ENCODE measurements at regions not wholly inside any gene's neighbourhood (a gene's known extent, or its start where the extent isn't known, plus 50 kb on each side); places are given as distances from the start of the nearest gene placed in this dataset.

DNA sequence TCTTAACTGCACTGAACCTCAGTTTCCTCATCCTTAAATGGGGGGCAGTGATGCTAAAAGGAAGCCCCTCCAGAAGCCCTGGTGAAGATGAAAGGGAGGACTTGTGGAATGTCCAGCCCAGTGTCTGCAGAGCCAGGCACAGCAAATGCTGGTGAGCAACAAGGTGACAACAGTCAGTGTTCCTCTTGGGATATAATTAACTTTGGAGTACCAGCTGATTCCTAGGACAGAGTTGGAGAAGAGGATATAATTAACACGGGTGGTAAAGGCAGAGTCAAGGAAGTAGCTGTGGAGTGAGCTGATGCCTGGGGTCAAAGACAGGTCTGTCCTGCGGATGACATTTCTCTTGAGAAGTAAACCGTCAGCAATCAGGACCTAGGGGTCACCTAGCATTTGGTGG is 60.7 kb upstream of the MRPS6 start:
- no peak overlapping the region for H2AFZ ChIP-seq (ENCODE audit: low read depth, low read length)
- no peaks in the 10 kb centered on the region for H4K20me1 ChIP-seq (ENCODE audit: insufficient read depth)
- H3K79me2 ChIP-seq (replicated peaks; ENCODE audit: insufficient read depth, low read length): no peaks in the 10 kb centered on the region
- no peak for TF ChIP-seq RAD21 (conservative IDR thresholded peaks at IDR 0.05)
- TF ChIP-seq MXI1 (conservative IDR thresholded peaks at IDR 0.05; ENCODE audit: poor library complexity, severe bottlenecking): no peak
- TF ChIP-seq, protein P1, sequence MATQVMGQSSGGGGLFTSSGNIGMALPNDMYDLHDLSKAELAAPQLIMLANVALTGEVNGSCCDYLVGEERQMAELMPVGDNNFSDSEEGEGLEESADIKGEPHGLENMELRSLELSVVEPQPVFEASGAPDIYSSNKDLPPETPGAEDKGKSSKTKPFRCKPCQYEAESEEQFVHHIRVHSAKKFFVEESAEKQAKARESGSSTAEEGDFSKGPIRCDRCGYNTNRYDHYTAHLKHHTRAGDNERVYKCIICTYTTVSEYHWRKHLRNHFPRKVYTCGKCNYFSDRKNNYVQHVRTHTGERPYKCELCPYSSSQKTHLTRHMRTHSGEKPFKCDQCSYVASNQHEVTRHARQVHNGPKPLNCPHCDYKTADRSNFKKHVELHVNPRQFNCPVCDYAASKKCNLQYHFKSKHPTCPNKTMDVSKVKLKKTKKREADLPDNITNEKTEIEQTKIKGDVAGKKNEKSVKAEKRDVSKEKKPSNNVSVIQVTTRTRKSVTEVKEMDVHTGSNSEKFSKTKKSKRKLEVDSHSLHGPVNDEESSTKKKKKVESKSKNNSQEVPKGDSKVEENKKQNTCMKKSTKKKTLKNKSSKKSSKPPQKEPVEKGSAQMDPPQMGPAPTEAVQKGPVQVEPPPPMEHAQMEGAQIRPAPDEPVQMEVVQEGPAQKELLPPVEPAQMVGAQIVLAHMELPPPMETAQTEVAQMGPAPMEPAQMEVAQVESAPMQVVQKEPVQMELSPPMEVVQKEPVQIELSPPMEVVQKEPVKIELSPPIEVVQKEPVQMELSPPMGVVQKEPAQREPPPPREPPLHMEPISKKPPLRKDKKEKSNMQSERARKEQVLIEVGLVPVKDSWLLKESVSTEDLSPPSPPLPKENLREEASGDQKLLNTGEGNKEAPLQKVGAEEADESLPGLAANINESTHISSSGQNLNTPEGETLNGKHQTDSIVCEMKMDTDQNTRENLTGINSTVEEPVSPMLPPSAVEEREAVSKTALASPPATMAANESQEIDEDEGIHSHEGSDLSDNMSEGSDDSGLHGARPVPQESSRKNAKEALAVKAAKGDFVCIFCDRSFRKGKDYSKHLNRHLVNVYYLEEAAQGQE (IDR thresholded peaks at IDR 0.05; ENCODE audit: borderline replicate concordance): no peak
- TF ChIP-seq, protein P2, sequence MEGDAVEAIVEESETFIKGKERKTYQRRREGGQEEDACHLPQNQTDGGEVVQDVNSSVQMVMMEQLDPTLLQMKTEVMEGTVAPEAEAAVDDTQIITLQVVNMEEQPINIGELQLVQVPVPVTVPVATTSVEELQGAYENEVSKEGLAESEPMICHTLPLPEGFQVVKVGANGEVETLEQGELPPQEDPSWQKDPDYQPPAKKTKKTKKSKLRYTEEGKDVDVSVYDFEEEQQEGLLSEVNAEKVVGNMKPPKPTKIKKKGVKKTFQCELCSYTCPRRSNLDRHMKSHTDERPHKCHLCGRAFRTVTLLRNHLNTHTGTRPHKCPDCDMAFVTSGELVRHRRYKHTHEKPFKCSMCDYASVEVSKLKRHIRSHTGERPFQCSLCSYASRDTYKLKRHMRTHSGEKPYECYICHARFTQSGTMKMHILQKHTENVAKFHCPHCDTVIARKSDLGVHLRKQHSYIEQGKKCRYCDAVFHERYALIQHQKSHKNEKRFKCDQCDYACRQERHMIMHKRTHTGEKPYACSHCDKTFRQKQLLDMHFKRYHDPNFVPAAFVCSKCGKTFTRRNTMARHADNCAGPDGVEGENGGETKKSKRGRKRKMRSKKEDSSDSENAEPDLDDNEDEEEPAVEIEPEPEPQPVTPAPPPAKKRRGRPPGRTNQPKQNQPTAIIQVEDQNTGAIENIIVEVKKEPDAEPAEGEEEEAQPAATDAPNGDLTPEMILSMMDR (IDR thresholded peaks at IDR 0.05; ENCODE audit: poor library complexity, severe bottlenecking): no peak
- TF ChIP-seq EZH2 (IDR thresholded peaks at IDR 0.05; ENCODE audit: borderline replicate concordance, insufficient read depth, low read length, poor library complexity, severe bottlenecking): no peak
- TF ChIP-seq EP300 (conservative IDR thresholded peaks at IDR 0.05; ENCODE audit: poor library complexity, severe bottlenecking): no peak
- no peak for TF ChIP-seq TAF1 (IDR thresholded peaks at IDR 0.05; ENCODE audit: low read depth)
- no peak for TF ChIP-seq SMC3 (conservative IDR thresholded peaks at IDR 0.05; ENCODE audit: poor library complexity)
- no peak for TF ChIP-seq POLR2AphosphoS5 (IDR thresholded peaks at IDR 0.05)
- no peak overlapping the region for H3K9ac ChIP-seq (ENCODE audit: low read length)
- no peaks in the 10 kb centered on the region for H3K9me3 ChIP-seq (ENCODE audit: low read length)
- H3K36me3 ChIP-seq (ENCODE audit: insufficient read depth, low read length): no peaks in the 10 kb centered on the region
- H3K9me2 ChIP-seq (ENCODE audit: insufficient read depth, low read length): no peaks in the 10 kb centered on the region
- H3K27me3 ChIP-seq (ENCODE audit: insufficient read depth, low read depth, low read length): no peaks in the 10 kb centered on the region
- no peak overlapping the region for H3K4me2 ChIP-seq (ENCODE audit: low read length)
- H3K4me3 ChIP-seq (ENCODE audit: low read length): no peak overlapping the region
- no peak overlapping the region for H3K27ac ChIP-seq (ENCODE audit: low read length)
- H3F3A ChIP-seq (ENCODE audit: insufficient read depth, low read length, poor library complexity, severe bottlenecking): no peaks in the 10 kb centered on the region

DNA sequence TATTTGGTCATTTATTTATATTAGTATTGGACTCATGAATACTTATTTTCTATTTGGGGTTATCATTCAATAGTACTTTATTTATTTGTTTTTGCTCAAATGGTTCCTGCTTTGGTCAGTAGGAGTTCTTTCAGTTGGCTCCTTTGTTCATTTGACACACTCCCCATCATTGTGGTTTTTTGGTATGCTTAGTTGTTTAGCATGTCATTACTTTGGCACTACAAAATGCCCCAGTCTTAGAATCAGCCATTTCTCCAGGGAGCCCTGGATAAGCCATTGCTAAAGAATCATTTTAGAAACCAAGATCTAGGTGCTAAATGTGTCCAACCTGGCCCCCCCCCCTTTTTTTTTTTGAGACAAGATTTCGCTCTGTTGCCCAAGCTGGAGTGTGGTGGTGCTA is 61.7 kb upstream of the MRPS6 start:
- TF ChIP-seq EP300 (conservative IDR thresholded peaks at IDR 0.05; ENCODE audit: poor library complexity, severe bottlenecking): no peak
- TF ChIP-seq EZH2 (IDR thresholded peaks at IDR 0.05; ENCODE audit: borderline replicate concordance, insufficient read depth, low read length, poor library complexity, severe bottlenecking): no peak
- TF ChIP-seq MXI1 (conservative IDR thresholded peaks at IDR 0.05; ENCODE audit: poor library complexity, severe bottlenecking): no peak
- TF ChIP-seq, protein P1 (IDR thresholded peaks at IDR 0.05; ENCODE audit: borderline replicate concordance): no peak
- TF ChIP-seq SMC3 (conservative IDR thresholded peaks at IDR 0.05; ENCODE audit: poor library complexity): no peak
- TF ChIP-seq TAF1 (IDR thresholded peaks at IDR 0.05; ENCODE audit: low read depth): no peak
- no peak for TF ChIP-seq RAD21 (conservative IDR thresholded peaks at IDR 0.05)
- no peak for TF ChIP-seq POLR2AphosphoS5 (IDR thresholded peaks at IDR 0.05)
- TF ChIP-seq, protein P2 (IDR thresholded peaks at IDR 0.05; ENCODE audit: poor library complexity, severe bottlenecking): no peak
- no peaks in the 10 kb centered on the region for H3F3A ChIP-seq (ENCODE audit: insufficient read depth, low read length, poor library complexity, severe bottlenecking)
- H3K9me2 ChIP-seq (ENCODE audit: insufficient read depth, low read length): no peaks in the 10 kb centered on the region
- H3K27ac ChIP-seq (ENCODE audit: low read length): no peak overlapping the region
- H3K27me3 ChIP-seq (ENCODE audit: insufficient read depth, low read depth, low read length): no peaks in the 10 kb centered on the region
- H3K4me2 ChIP-seq (ENCODE audit: low read length): no peak overlapping the region
- H3K4me3 ChIP-seq (ENCODE audit: low read length): no peak overlapping the region
- no peaks in the 10 kb centered on the region for H3K9me3 ChIP-seq (ENCODE audit: low read length)
- H3K9ac ChIP-seq (ENCODE audit: low read length): no peak overlapping the region
- H3K79me2 ChIP-seq (replicated peaks; ENCODE audit: insufficient read depth, low read length): no peaks in the 10 kb centered on the region
- H2AFZ ChIP-seq (ENCODE audit: low read depth, low read length): no peak overlapping the region
- no peaks in the 10 kb centered on the region for H4K20me1 ChIP-seq (ENCODE audit: insufficient read depth)
- no peaks in the 10 kb centered on the region for H3K36me3 ChIP-seq (ENCODE audit: insufficient read depth, low read length)
